ENCODE measurements at regions not wholly inside any gene's neighbourhood (a gene's known extent, or its start where the extent isn't known, plus 50 kb on each side); places are given as distances from the start of the nearest gene placed in this dataset.

DNA sequence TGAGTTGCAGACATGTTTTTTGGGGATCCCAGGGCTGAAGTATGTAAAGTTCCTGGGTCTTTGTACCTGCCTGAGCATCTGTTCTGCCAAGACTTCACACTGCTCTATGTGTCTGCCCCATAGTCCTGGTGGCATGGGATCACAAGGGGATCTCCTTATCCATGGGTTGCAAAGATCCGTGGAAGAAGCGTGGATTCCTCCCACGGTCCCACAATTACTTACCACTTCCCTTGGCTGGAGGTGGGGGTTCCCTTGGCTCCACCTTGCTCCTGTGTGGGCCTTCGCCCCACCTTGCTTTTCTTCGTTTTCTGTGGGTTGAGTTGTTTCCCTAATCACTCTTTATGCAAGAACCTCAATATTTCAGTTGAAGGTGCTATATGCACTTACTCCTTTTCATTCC lies 157.4 kb upstream of the CHORDC1 start:
- TF ChIP-seq CTCF (conservative IDR thresholded peaks at IDR 0.05; ENCODE audit: low read depth, low read length) (no peak), RAD21 (IDR thresholded peaks at IDR 0.05; ENCODE audit: low read length) (no peak), POLR2A (IDR thresholded peaks at IDR 0.05; ENCODE audit: low read depth, low read length) (no peak), BHLHE40 (IDR thresholded peaks at IDR 0.05; ENCODE audit: low read depth, low read length) (no peak), NFE2L2 (IDR thresholded peaks at IDR 0.05; ENCODE audit: low read depth, low read length) (no peak), RCOR1 (IDR thresholded peaks at IDR 0.05; ENCODE audit: insufficient replicate concordance, low read length) (no peak), MXI1 (IDR thresholded peaks at IDR 0.05; ENCODE audit: borderline replicate concordance, low read depth, low read length) (no peak)

Data from IMR-90 (cell line).